ENCODE measurements at regions not wholly inside any gene's neighbourhood (a gene's known extent, or its start where the extent isn't known, plus 50 kb on each side); places are given as distances from the start of the nearest gene placed in this dataset.

GRCh38 chr17:79230576-79230975, 156.0 kb downstream of the ENGASE start:
- no peaks in the 10 kb centered on the region for H3K36me3 Mint-ChIP-seq (ENCODE audit: insufficient read depth)
- H3K4me3 Mint-ChIP-seq: no peak overlapping the region
- ATAC-seq (replicated peaks): no peak
- no peak overlapping the region for H3K27ac Mint-ChIP-seq
- no peaks in the 10 kb centered on the region for H3K4me1 Mint-ChIP-seq (ENCODE audit: low read depth in 2 of 2)
- peaks cover 17 to 38% of the 10 kb centered on the region in 2 donors for H3K27me3 Mint-ChIP-seq
- DNase-seq: no peak
- no peaks in the 10 kb centered on the region for H3K9me3 Mint-ChIP-seq

- Mint-ChIP-seq H3K27me3 (peaks cover 49 to 77% of the 10 kb centered on the region in 2 donors), H3K27ac (no peak overlapping the region), H3K9me3 (no peaks in the 10 kb centered on the region), H3K36me3 (ENCODE audit: insufficient read depth) (no peaks in the 10 kb centered on the region), H3K4me1 (ENCODE audit: low read depth in 2 of 2) (no peaks in the 10 kb centered on the region), H3K4me3 (no peak overlapping the region)
- no peak for ATAC-seq (replicated peaks)
- no peak for DNase-seq
Observed at GRCh38 chr17:79226037-79226436, 151.4 kb downstream of the ENGASE start.

GRCh38 chr17:79224903-79225302, 150.3 kb downstream of the ENGASE start:
- Mint-ChIP-seq H3K27me3 (peaks cover 57 to 88% of the 10 kb centered on the region in 2 donors), H3K4me3 (no peak overlapping the region), H3K36me3 (ENCODE audit: insufficient read depth) (no peaks in the 10 kb centered on the region), H3K4me1 (ENCODE audit: low read depth in 2 of 2) (peaks cover 5 to 6% of the 10 kb centered on the region in 2 donors), H3K27ac (no peak overlapping the region), H3K9me3 (no peaks in the 10 kb centered on the region)
- DNase-seq (no peak), ATAC-seq (replicated peaks) (no peak)

- Mint-ChIP-seq H3K36me3 (ENCODE audit: insufficient read depth) (no peaks in the 10 kb centered on the region), H3K27me3 (peaks cover 57 to 93% of the 10 kb centered on the region in 2 donors), H3K9me3 (no peaks in the 10 kb centered on the region), H3K4me1 (ENCODE audit: low read depth in 2 of 2) (peaks cover 5 to 6% of the 10 kb centered on the region in 2 donors), H3K4me3 (no peak overlapping the region), H3K27ac (no peak overlapping the region)
- no peak for DNase-seq
- no peak for ATAC-seq (replicated peaks)
Observed at GRCh38 chr17:79224476-79224875, 149.9 kb downstream of the ENGASE start.

- H3K27ac Mint-ChIP-seq: no peak overlapping the region
- peaks cover 57 to 98% of the 10 kb centered on the region in 2 donors for H3K27me3 Mint-ChIP-seq
- peaks cover 5 to 6% of the 10 kb centered on the region in 2 donors for H3K4me1 Mint-ChIP-seq (ENCODE audit: low read depth in 2 of 2)
- no peak overlapping the region for H3K4me3 Mint-ChIP-seq
- no peaks in the 10 kb centered on the region for H3K9me3 Mint-ChIP-seq
- no peak for DNase-seq
- no peak for ATAC-seq (replicated peaks)
- H3K36me3 Mint-ChIP-seq (ENCODE audit: insufficient read depth): no peaks in the 10 kb centered on the region
Observed at GRCh38 chr17:79223953-79224352, 149.3 kb downstream of the ENGASE start.

- ATAC-seq (replicated peaks) (no peak), DNase-seq (no peak)
- Mint-ChIP-seq H3K27me3 (peaks cover 56 to 99% of the 10 kb centered on the region in 2 donors), H3K36me3 (ENCODE audit: insufficient read depth) (no peaks in the 10 kb centered on the region), H3K9me3 (no peaks in the 10 kb centered on the region), H3K4me3 (no peak overlapping the region), H3K4me1 (ENCODE audit: low read depth in 2 of 2) (peaks cover 5 to 6% of the 10 kb centered on the region in 2 donors), H3K27ac (no peak overlapping the region)
Observed at GRCh38 chr17:79223471-79223870, 148.8 kb downstream of the ENGASE start.

GRCh38 chr17:79221597-79221996, 147.0 kb downstream of the ENGASE start:
- Mint-ChIP-seq H3K9me3 (no peaks in the 10 kb centered on the region), H3K27ac (no peak overlapping the region), H3K27me3 (peaks cover 66 to 99% of the 10 kb centered on the region in 2 donors), H3K36me3 (ENCODE audit: insufficient read depth) (no peaks in the 10 kb centered on the region), H3K4me3 (no peak overlapping the region), H3K4me1 (ENCODE audit: low read depth in 2 of 2) (peaks cover 6% of the 10 kb centered on the region in 2 donors)
- DNase-seq (no peak), ATAC-seq (replicated peaks) (no peak)

- no peaks in the 10 kb centered on the region for H3K36me3 Mint-ChIP-seq (ENCODE audit: insufficient read depth)
- H3K4me1 Mint-ChIP-seq (ENCODE audit: low read depth in 2 of 2): peaks cover 6% of the 10 kb centered on the region in 2 donors
- DNase-seq: no peak
- ATAC-seq (replicated peaks): no peak
- H3K4me3 Mint-ChIP-seq: peak overlapping the region; percentile 55 to 66
- peaks cover 66 to 99% of the 10 kb centered on the region in 2 donors for H3K27me3 Mint-ChIP-seq
- no peak overlapping the region for H3K27ac Mint-ChIP-seq
- no peaks in the 10 kb centered on the region for H3K9me3 Mint-ChIP-seq
Observed at GRCh38 chr17:79220713-79221291, 146.2 kb downstream of the ENGASE start.

GRCh38 chr17:79220201-79220712, 145.6 kb downstream of the ENGASE start:
- Mint-ChIP-seq H3K9me3 (no peaks in the 10 kb centered on the region), H3K4me3 (peak overlapping the region; percentile 55 to 66), H3K4me1 (ENCODE audit: low read depth in 2 of 2) (peaks cover 6% of the 10 kb centered on the region in 2 donors), H3K27me3 (peaks cover 67 to 99% of the 10 kb centered on the region in 2 donors), H3K27ac (no peak overlapping the region), H3K36me3 (ENCODE audit: insufficient read depth) (no peaks in the 10 kb centered on the region)
- ATAC-seq (replicated peaks) (no peak), DNase-seq (no peak)

GRCh38 chr17:79219208-79219935, 144.7 kb downstream of the ENGASE start:
- Mint-ChIP-seq H3K9me3 (no peaks in the 10 kb centered on the region), H3K27ac (no peak overlapping the region), H3K4me3 (no peak overlapping the region), H3K36me3 (ENCODE audit: insufficient read depth) (no peaks in the 10 kb centered on the region), H3K4me1 (ENCODE audit: low read depth in 2 of 2) (peaks cover 6% of the 10 kb centered on the region in 2 donors), H3K27me3 (peaks cover 70 to 99% of the 10 kb centered on the region in 2 donors)
- ATAC-seq (replicated peaks) (no peak), DNase-seq (no peak)

- no peak for ATAC-seq (replicated peaks)
- no peak overlapping the region for H3K4me3 Mint-ChIP-seq
- no peaks in the 10 kb centered on the region for H3K36me3 Mint-ChIP-seq (ENCODE audit: insufficient read depth)
- peaks cover 70 to 99% of the 10 kb centered on the region in 2 donors for H3K27me3 Mint-ChIP-seq
- no peak for DNase-seq
- no peak overlapping the region for H3K27ac Mint-ChIP-seq
- H3K9me3 Mint-ChIP-seq: no peaks in the 10 kb centered on the region
- H3K4me1 Mint-ChIP-seq (ENCODE audit: low read depth in 2 of 2): peaks cover 6% of the 10 kb centered on the region in 2 donors
Observed at GRCh38 chr17:79218825-79219200, 144.2 kb downstream of the ENGASE start.

- no peaks in the 10 kb centered on the region for H3K36me3 Mint-ChIP-seq (ENCODE audit: insufficient read depth)
- ATAC-seq (replicated peaks) (no peak), DNase-seq (no peak)
- H3K9me3 Mint-ChIP-seq: no peaks in the 10 kb centered on the region
- H3K4me3 Mint-ChIP-seq: no peak overlapping the region
- H3K4me1 Mint-ChIP-seq (ENCODE audit: low read depth in 2 of 2): peaks cover 6% of the 10 kb centered on the region in 2 donors
- peaks cover 70 to 99% of the 10 kb centered on the region in 2 donors for H3K27me3 Mint-ChIP-seq
- H3K27ac Mint-ChIP-seq: no peak overlapping the region
Observed at GRCh38 chr17:79218175-79218824, 143.7 kb downstream of the ENGASE start.

- Mint-ChIP-seq H3K27ac (no peak overlapping the region), H3K4me1 (ENCODE audit: low read depth in 2 of 2) (peaks cover 6% of the 10 kb centered on the region in 2 donors), H3K36me3 (ENCODE audit: insufficient read depth) (no peaks in the 10 kb centered on the region), H3K9me3 (no peaks in the 10 kb centered on the region), H3K4me3 (no peak overlapping the region), H3K27me3 (peaks cover 67 to 99% of the 10 kb centered on the region in 2 donors)
- DNase-seq (no peak), ATAC-seq (replicated peaks) (no peak)
Observed at GRCh38 chr17:79217473-79218135, 143.0 kb downstream of the ENGASE start.
